IPS-NIHi7 (cell line): ENCODE measurements at regions not wholly inside any gene's neighbourhood (a gene's known extent, or its start where the extent isn't known, plus 50 kb on each side); places are given as distances from the start of the nearest gene placed in this dataset.
A peak's percentile ranks its signal among the peaks of the same experiment; 100 is the strongest.

ENCODE experiments used
- DNase-seq: peaks from one replicate; pipeline ENCODE4 v3.0.0; 2012; ENCODE audit warnings: mixed read lengths; ENCODE audit errors: extremely low spot score

GRCh38 chr4:81557306-81557705, 85.6 kb upstream of the RASGEF1B start:
- DNase-seq, result no peak

DNA sequence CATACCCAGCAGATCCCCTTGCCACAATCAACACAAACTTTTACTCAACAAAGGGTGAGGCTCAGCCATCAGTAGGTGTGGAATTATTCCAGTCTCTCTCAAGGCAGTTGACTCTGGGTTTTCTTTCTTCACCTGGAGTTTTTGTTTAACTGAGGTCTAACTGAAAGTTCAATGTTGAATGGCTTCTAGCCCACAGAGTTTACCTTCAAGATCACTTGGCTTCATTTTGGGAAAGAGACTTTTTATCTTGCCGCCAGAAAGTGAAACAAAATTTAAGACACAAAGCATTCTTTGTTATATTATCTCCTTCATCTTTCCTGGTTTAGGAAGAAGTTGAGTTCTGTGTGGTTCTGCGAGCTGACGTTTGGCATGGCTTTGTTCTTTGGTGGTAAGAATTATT, 83.8 kb upstream of the RASGEF1B start:
- DNase-seq, result no peak

DNA sequence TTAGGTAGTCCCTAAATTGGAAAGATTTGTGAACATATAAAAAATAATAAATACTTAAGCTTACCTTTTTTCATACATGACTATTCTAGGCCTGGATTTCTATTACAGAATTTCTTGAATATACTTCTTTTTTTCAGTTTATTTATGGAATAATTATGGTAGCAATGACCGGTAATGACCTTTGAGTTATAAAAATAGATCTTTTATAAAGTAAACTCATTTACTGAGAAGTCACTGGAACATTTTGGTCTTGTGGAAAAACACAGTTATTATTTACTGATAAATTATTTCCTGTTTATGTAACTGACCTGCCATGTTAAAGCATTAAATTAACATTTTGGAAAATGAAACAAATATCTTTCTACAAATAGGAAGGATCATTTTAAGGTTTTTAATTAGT, 80.4 kb upstream of the RASGEF1B start:
- no peak for DNase-seq

DNA sequence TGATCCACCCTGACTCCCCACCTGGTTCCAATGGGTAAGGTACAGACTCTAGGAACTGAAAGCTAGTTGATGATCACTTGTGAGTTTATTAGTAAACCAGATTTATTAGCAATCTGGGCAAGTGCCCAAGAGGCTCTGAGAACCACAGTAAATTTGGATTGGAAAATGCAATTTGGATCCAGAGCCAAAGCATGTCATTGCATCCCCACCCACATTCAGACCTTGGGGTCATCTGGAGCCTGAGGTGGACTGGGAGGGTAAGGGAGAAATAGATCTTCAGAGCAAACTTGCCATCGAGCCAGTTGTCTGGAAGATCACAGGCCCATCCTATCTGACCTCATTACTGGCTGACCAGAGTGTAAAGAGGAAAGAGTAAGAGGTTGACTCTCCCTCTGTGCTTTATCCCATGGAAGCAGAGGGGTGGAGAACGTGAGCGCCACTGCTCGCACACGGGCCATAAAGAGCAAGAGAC, 78.7 kb upstream of the RASGEF1B start:
- no peak for DNase-seq

GRCh38 chr4:81549984-81550383, 78.3 kb upstream of the RASGEF1B start:
- no peak for DNase-seq

- DNase-seq, result no peak
Observed at GRCh38 chr4:81546777-81547176, 75.1 kb upstream of the RASGEF1B start.

DNA sequence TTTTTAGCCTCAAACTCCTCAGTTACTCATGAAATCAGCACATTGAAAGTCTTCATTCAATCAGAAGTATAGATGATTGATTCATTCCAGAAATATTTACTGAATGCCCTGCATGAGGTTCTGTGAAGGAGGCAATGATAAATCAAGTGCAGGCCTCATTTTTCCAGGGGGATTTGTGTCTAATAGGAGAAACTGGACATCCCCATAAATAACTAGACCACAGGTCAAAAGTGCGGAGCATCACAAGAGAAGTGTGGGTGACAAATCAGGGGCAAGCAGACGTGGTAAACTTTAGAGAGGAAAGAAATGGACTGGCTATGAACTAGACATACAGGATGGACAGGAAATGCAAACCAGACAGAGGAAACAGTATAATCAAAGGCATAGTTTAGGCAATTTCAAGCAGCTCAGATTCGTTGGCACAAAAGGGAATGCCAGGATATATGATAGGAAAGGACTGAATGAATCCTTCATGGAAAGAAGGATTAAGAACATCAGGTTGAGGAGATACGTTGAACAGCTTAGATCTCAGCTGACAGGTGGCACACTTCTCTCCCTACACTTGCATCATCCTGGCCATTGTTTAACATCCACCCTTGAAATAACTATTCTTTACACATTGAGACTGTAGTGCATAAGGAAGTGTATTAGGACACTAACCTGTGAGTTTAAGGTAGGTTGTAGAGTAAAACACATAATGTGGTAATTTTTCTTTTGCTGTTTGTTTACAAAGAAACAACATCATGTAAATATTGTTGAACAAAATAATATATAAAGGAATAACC, 69.6 kb upstream of the RASGEF1B start:
- no peak for DNase-seq

- no peak for DNase-seq
Observed at GRCh38 chr4:81538716-81539427, 67.2 kb upstream of the RASGEF1B start.

DNA sequence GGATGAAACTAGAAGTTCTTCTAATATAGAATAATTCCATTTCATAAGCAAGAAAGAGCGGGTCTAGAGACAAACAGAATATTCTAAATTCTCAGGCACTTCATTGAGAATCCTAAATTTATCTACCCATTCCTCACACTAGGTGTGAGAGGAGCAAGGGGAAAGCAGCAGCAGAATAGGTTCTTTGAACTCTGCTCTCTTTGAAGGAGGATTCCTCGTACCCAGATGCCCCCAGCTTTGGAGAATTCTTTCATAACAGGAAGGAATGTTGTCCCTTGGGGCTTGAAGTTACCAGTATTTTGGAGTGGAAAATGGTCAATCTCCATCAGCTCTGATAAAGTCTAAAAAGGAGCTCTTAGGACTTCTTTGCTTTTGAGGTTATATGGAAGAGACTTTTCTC, 59.7 kb upstream of the RASGEF1B start:
- peak; percentile 18 for DNase-seq

DNA sequence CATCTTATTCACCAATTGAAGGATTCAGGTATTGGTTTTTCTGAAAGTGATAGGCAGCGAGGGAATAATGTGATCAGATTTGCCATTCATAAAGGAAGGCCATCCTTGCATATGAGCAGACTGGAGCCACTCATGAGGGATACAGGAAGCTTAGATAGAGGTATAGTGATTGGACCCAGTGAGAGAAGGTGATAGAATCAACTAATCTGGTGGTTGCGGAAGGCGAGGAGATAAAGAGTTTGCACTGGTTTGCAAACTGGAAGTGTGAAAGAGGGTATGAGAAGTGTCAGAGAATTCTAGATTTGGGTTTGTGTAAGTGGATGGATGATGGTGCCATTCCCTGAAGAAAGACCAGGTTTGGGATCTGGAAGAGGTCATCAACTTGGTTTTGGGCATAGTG, 57.3 kb upstream of the RASGEF1B start:
- no peak for DNase-seq

GRCh38 chr4:81528200-81528599, 56.5 kb upstream of the RASGEF1B start:
- no peak for DNase-seq

- no peak for DNase-seq
Observed at GRCh38 chr4:81527709-81528108, 56.0 kb upstream of the RASGEF1B start.

GRCh38 chr4:81527115-81527514, 55.4 kb upstream of the RASGEF1B start:
- DNase-seq, result no peak

- no peak for DNase-seq
Observed at GRCh38 chr4:81526706-81527105, 55.0 kb upstream of the RASGEF1B start.

- no peak for DNase-seq
Observed at GRCh38 chr4:81523672-81524327, 52.1 kb upstream of the RASGEF1B start.

DNA sequence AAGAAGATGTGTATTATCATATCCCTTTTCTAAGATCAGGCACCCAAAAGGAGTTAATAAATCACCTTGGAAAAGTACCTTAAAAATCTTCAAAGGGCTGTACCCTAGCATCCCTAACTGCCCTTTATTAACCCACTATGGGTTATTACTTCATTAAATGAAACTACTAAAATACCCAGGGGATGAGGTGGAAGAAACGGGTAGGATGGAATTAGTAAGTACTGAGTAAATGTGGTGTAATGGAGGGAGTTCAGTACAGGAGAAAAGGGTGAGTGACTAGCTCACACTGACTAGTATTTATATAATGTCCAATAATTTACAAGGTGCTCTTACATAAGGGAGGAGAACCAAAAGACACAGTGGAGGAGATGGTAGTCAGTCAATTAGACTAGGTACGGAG, 51.0 kb upstream of the RASGEF1B start:
- DNase-seq, result no peak

DNA sequence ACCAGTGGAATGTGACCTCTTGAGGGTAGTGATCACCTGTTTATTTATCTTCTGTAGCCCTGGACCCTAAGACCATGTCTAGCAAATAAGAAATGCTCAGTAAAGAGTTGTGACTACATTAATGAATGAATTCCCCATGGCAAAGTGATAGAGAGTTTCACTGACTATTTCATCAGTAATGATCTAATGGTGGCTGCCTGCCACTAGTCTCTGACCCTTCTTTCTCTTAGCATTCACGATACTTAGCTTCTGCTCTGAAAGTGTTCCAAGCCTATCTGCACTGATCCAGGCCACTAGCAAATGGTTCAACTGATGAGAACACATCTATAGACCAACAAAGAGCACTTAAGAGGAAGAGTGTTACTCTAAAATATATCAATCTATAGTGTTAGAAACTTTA, 50.0 kb upstream of the RASGEF1B start:
- DNase-seq, result no peak
